ENCODE measurements at regions not wholly inside any gene's neighbourhood (a gene's known extent, or its start where the extent isn't known, plus 50 kb on each side); places are given as distances from the start of the nearest gene placed in this dataset.

GRCh38 chr9:91038483-91039124 lies 237.0 kb downstream of the SYK start:
- TF ChIP-seq CTCF (IDR thresholded peaks at IDR 0.05; ENCODE audit: low read depth, low read length, missing control alignments), result no peak
- no peak overlapping the region for H3K4me3 ChIP-seq (replicated peaks; ENCODE audit: low read depth, low read length)
- no peak for DNase-seq (ENCODE audit: extremely low read depth, low read depth)

- no peak for TF ChIP-seq CTCF (IDR thresholded peaks at IDR 0.05; ENCODE audit: low read depth, low read length, missing control alignments)
- no peak overlapping the region for H3K4me3 ChIP-seq (replicated peaks; ENCODE audit: low read depth, low read length)
Measured at GRCh38 chr9:91039125-91039834, 237.7 kb downstream of the SYK start.

GRCh38 chr9:91039835-91040140 lies 238.2 kb downstream of the SYK start:
- no peak overlapping the region for H3K4me3 ChIP-seq (replicated peaks; ENCODE audit: low read depth, low read length)
- no peak for TF ChIP-seq CTCF (IDR thresholded peaks at IDR 0.05; ENCODE audit: low read depth, low read length, missing control alignments)
- no peak for DNase-seq (ENCODE audit: extremely low read depth, low read depth)

More at GRCh38 chr9:91039125-91039834, 237.7 kb downstream of the SYK start:
- DNase-seq (ENCODE audit: extremely low read depth, low read depth), result no peak

GRCh38 chr9:91040371-91041215 lies 239.0 kb downstream of the SYK start:
- no peak for TF ChIP-seq CTCF (IDR thresholded peaks at IDR 0.05; ENCODE audit: low read depth, low read length, missing control alignments)
- DNase-seq (ENCODE audit: extremely low read depth, low read depth), result no peak
- no peak overlapping the region for H3K4me3 ChIP-seq (replicated peaks; ENCODE audit: low read depth, low read length)

GRCh38 chr9:91042024-91042423 lies 240.4 kb downstream of the SYK start:
- DNase-seq (ENCODE audit: extremely low read depth, low read depth), result no peak
- TF ChIP-seq CTCF (IDR thresholded peaks at IDR 0.05; ENCODE audit: low read depth, low read length, missing control alignments), result no peak

GRCh38 chr9:91042541-91042940 lies 240.9 kb downstream of the SYK start:
- DNase-seq (ENCODE audit: extremely low read depth, low read depth), result no peak
- no peak for TF ChIP-seq CTCF (IDR thresholded peaks at IDR 0.05; ENCODE audit: low read depth, low read length, missing control alignments)
- no peak overlapping the region for H3K4me3 ChIP-seq (replicated peaks; ENCODE audit: low read depth, low read length)

More at GRCh38 chr9:91042024-91042423, 240.4 kb downstream of the SYK start:
- no peak overlapping the region for H3K4me3 ChIP-seq (replicated peaks; ENCODE audit: low read depth, low read length)

Measured in HFF-Myc (cell line).